ENCODE measurements at regions not wholly inside any gene's neighbourhood (a gene's known extent, or its start where the extent isn't known, plus 50 kb on each side); places are given as distances from the start of the nearest gene placed in this dataset.
A peak's percentile ranks its signal among the peaks of the same experiment; 100 is the strongest.

DNA sequence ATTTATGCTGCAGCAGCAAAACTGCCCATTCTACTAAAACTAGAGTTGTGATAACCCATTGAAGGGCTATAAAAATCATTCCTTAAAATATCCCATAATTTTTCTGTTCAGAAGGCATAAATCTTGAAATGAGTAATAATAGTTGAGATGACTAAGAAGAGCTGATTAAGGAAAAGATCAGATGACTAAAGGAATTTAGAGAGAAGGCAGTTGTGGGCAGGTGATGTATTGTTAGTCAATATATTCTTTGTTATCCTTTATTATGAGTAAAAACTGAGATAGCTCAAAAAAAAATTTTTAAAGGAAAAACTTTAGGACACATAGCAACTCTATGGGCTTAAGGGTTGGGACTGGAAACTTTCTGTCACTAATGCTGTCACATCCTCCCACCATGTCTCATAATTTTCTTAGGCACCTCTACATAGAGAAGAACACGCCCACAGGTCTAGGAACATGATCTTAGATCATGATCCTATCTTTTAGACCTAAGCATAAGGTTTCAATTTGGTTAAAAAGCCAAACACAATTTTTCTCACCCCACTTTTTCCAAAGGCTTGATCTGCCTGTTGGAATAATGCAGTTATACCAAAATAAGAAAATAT lies 597.5 kb upstream of the MEF2C start:
- peaks cover 21% of the 10 kb centered on the region for H3K4me1 Mint-ChIP-seq (ENCODE audit: unreplicated experiment)
- H3K27ac Mint-ChIP-seq (ENCODE audit: unreplicated experiment) = no peak overlapping the region
- no peak for DNase-seq (ENCODE audit: extremely low spot score, unreplicated experiment)
- TF ChIP-seq, protein P1, sequence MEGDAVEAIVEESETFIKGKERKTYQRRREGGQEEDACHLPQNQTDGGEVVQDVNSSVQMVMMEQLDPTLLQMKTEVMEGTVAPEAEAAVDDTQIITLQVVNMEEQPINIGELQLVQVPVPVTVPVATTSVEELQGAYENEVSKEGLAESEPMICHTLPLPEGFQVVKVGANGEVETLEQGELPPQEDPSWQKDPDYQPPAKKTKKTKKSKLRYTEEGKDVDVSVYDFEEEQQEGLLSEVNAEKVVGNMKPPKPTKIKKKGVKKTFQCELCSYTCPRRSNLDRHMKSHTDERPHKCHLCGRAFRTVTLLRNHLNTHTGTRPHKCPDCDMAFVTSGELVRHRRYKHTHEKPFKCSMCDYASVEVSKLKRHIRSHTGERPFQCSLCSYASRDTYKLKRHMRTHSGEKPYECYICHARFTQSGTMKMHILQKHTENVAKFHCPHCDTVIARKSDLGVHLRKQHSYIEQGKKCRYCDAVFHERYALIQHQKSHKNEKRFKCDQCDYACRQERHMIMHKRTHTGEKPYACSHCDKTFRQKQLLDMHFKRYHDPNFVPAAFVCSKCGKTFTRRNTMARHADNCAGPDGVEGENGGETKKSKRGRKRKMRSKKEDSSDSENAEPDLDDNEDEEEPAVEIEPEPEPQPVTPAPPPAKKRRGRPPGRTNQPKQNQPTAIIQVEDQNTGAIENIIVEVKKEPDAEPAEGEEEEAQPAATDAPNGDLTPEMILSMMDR (IDR thresholded peaks at IDR 0.05) = no peak
- no peaks in the 10 kb centered on the region for H3K9me3 Mint-ChIP-seq (ENCODE audit: unreplicated experiment)
- no peaks in the 10 kb centered on the region for H3K36me3 Mint-ChIP-seq (ENCODE audit: unreplicated experiment)
- no peak overlapping the region for H3K4me3 Mint-ChIP-seq (ENCODE audit: unreplicated experiment)
- H3K27me3 Mint-ChIP-seq (ENCODE audit: unreplicated experiment) = no peaks in the 10 kb centered on the region

DNA sequence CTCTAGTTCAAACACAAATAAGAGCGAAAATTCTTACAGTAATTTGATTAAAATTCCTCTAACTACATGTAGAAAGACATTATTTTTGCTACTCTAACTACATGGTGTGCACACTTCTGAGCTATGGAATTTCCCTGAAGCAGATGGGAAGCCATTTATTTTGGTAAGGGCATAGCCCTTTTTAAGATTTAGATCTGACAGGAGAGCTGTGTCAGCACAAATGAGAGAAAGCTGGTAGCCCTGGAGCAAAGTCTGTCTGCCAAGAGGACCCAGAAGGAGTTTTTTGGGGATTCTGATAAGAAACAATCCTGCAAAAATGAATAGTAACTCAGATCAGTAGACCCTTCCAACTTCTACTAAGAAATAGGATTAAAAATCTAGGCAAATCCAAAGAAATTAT lies 595.9 kb upstream of the MEF2C start:
- Mint-ChIP-seq H3K9me3 (ENCODE audit: unreplicated experiment) (no peaks in the 10 kb centered on the region), H3K4me1 (ENCODE audit: unreplicated experiment) (peaks cover 22% of the 10 kb centered on the region), H3K4me3 (ENCODE audit: unreplicated experiment) (no peak overlapping the region), H3K27me3 (ENCODE audit: unreplicated experiment) (no peaks in the 10 kb centered on the region), H3K36me3 (ENCODE audit: unreplicated experiment) (no peaks in the 10 kb centered on the region), H3K27ac (ENCODE audit: unreplicated experiment) (peak overlapping the region; percentile 6)
- DNase-seq (ENCODE audit: extremely low spot score, unreplicated experiment) = no peak
- TF ChIP-seq, protein P1 (IDR thresholded peaks at IDR 0.05) = no peak

DNA sequence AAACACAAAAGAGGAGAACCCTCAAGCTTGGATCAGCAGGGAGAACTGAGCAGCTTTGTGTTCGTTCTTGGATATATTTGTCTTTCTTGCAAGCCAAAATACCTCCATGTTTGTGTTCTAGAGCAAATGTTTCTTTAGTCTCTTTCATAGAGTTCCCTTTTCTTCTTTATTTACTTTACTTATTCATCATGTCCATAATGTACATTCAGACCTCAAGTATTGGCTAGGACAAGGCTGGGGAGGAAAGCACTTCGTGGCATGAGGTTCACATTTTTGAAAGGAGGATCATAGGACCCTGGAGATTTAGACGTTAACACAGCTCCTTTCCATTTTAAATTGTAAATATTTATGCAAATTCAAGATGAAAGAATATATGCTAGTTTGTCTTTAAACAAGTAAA lies 590.2 kb upstream of the MEF2C start:
- TF ChIP-seq, protein P1 (IDR thresholded peaks at IDR 0.05) = no peak
- Mint-ChIP-seq H3K4me1 (ENCODE audit: unreplicated experiment) (peaks cover 18% of the 10 kb centered on the region), H3K4me3 (ENCODE audit: unreplicated experiment) (no peak overlapping the region), H3K9me3 (ENCODE audit: unreplicated experiment) (no peaks in the 10 kb centered on the region), H3K36me3 (ENCODE audit: unreplicated experiment) (no peaks in the 10 kb centered on the region), H3K27ac (ENCODE audit: unreplicated experiment) (peak overlapping the region; percentile 61), H3K27me3 (ENCODE audit: unreplicated experiment) (no peaks in the 10 kb centered on the region)
- DNase-seq (ENCODE audit: extremely low spot score, unreplicated experiment) = no peak

DNA sequence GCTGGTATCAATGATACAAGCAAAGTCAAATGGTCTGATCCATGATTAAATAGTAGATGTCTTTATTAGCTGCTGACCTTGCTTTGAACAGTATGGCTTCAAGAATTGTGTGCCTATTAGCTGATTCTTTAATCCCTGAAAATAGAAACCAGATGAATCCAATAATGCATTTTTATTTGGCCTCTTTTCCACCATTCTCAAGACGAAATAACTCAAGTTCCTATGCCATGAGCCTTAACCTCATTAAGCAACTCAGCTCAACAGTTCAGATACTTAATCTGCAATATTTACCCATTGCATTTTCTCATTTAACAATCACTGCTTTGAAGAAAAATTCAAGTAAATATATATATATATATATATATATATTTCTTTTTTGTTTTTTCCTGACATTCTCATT lies 588.6 kb upstream of the MEF2C start:
- Mint-ChIP-seq H3K4me3 (ENCODE audit: unreplicated experiment) (no peak overlapping the region), H3K9me3 (ENCODE audit: unreplicated experiment) (no peaks in the 10 kb centered on the region), H3K4me1 (ENCODE audit: unreplicated experiment) (peaks cover 12% of the 10 kb centered on the region), H3K27ac (ENCODE audit: unreplicated experiment) (no peak overlapping the region), H3K27me3 (ENCODE audit: unreplicated experiment) (no peaks in the 10 kb centered on the region), H3K36me3 (ENCODE audit: unreplicated experiment) (no peaks in the 10 kb centered on the region)
- DNase-seq (ENCODE audit: extremely low spot score, unreplicated experiment) = no peak
- TF ChIP-seq, protein P1 (IDR thresholded peaks at IDR 0.05) = no peak

DNA sequence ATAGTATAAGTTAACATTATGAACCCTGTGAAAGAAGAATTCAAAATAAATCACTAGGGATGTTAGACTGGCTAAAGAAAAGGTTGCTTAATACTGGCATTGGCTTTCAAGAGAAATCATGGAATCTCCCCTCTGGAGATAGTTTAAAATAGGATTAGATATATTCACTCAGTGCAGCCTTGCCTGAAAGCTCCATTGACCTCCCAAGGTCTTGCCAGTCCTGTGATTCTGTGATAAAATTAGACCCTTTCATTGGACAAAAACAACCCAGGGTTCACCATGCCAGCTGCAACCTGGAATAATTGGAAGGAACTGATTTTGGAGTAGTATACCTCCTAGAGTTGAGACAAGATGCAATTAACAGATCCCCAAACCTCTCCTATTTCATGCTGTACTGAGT lies 588.1 kb upstream of the MEF2C start:
- TF ChIP-seq, protein P1 (IDR thresholded peaks at IDR 0.05) = no peak
- H3K27me3 Mint-ChIP-seq (ENCODE audit: unreplicated experiment) = no peaks in the 10 kb centered on the region
- H3K9me3 Mint-ChIP-seq (ENCODE audit: unreplicated experiment) = no peaks in the 10 kb centered on the region
- H3K36me3 Mint-ChIP-seq (ENCODE audit: unreplicated experiment) = no peaks in the 10 kb centered on the region
- H3K27ac Mint-ChIP-seq (ENCODE audit: unreplicated experiment) = no peak overlapping the region
- no peak overlapping the region for H3K4me3 Mint-ChIP-seq (ENCODE audit: unreplicated experiment)
- DNase-seq (ENCODE audit: extremely low spot score, unreplicated experiment) = no peak
- H3K4me1 Mint-ChIP-seq (ENCODE audit: unreplicated experiment) = peaks cover 12% of the 10 kb centered on the region
